CD4-positive, alpha-beta T cell treated with Interferon alpha-2 for 1 hour (primary cell): ENCODE measurements at regions not wholly inside any gene's neighbourhood (a gene's known extent, or its start where the extent isn't known, plus 50 kb on each side); places are given as distances from the start of the nearest gene placed in this dataset.
"Not testable (repeated sequence)": the region's sequence is repeated elsewhere in the genome, so short reads cannot be mapped to it uniquely, and the experiment has no call there.

ENCODE experiments used
- DNase-seq, 2 donors: peaks; one replicate each; pipeline ENCODE4 v3.0.0-alpha.2; 2020 to 2022

- not testable (repeated sequence) for DNase-seq
Observed at GRCh38 chr1:243074224-243074623, 180.9 kb downstream of the CEP170 start.

GRCh38 chr1:243067056-243067455 is 188.0 kb downstream of the CEP170 start:
- not testable (repeated sequence) for DNase-seq

GRCh38 chr1:243061965-243062364 is 193.1 kb downstream of the CEP170 start:
- not testable (repeated sequence) for DNase-seq

GRCh38 chr1:243055510-243055909 is 199.6 kb downstream of the CEP170 start:
- not testable (repeated sequence) for DNase-seq

GRCh38 chr1:243055091-243055490 is 200.0 kb downstream of the CEP170 start:
- DNase-seq: not testable (repeated sequence)

- not testable (repeated sequence) for DNase-seq
Observed at GRCh38 chr1:243054681-243055080, 200.4 kb downstream of the CEP170 start.

GRCh38 chr1:243053048-243053447 is 202.0 kb downstream of the CEP170 start:
- not testable (repeated sequence) for DNase-seq

- DNase-seq: not testable (repeated sequence)
Observed at GRCh38 chr1:243050613-243051012, 204.5 kb downstream of the CEP170 start.

- not testable (repeated sequence) for DNase-seq
Observed at GRCh38 chr1:243049716-243050115, 205.4 kb downstream of the CEP170 start.

- DNase-seq: not testable (repeated sequence)
Observed at GRCh38 chr1:243021365-243021764, 233.7 kb downstream of the CEP170 start.

GRCh38 chr1:243019030-243019635 is 235.9 kb downstream of the CEP170 start:
- DNase-seq: peak in 1 of 2 donors; percentile 25

- DNase-seq: not testable (repeated sequence)
Observed at GRCh38 chr1:243010719-243011118, 244.4 kb downstream of the CEP170 start.

- not testable (repeated sequence) for DNase-seq
Observed at GRCh38 chr1:243001003-243001402, 254.1 kb downstream of the CEP170 start.

GRCh38 chr1:242992776-242993175 is 262.3 kb downstream of the CEP170 start:
- DNase-seq: not testable (repeated sequence)

GRCh38 chr1:242985096-242985495 is 270.0 kb downstream of the CEP170 start:
- DNase-seq: not testable (repeated sequence)

- not testable (repeated sequence) for DNase-seq
Observed at GRCh38 chr1:242973341-242973740, 281.7 kb downstream of the CEP170 start.

GRCh38 chr1:242966892-242967291 is 288.2 kb downstream of the CEP170 start:
- DNase-seq: no peak

- DNase-seq: not testable (repeated sequence)
Observed at GRCh38 chr1:242959397-242959796, 295.7 kb downstream of the CEP170 start.

- not testable (repeated sequence) for DNase-seq
Observed at GRCh38 chr1:242954945-242955344, 300.1 kb downstream of the CEP170 start.

GRCh38 chr1:242946206-242946605 is 308.9 kb downstream of the CEP170 start:
- no peak for DNase-seq

- not testable (repeated sequence) for DNase-seq
Observed at GRCh38 chr1:242936725-242937124, 318.4 kb downstream of the CEP170 start.

GRCh38 chr1:242924717-242925116 is 330.4 kb downstream of the CEP170 start:
- DNase-seq: not testable (repeated sequence)

GRCh38 chr1:242923603-242924002 is 331.5 kb downstream of the CEP170 start:
- not testable (repeated sequence) for DNase-seq

GRCh38 chr1:242914729-242915128 is 340.4 kb downstream of the CEP170 start:
- not testable (repeated sequence) for DNase-seq

- not testable (repeated sequence) for DNase-seq
Observed at GRCh38 chr1:242912855-242913254, 342.2 kb downstream of the CEP170 start.
